IMR-90 (cell line): ENCODE measurements at regions not wholly inside any gene's neighbourhood (a gene's known extent, or its start where the extent isn't known, plus 50 kb on each side); places are given as distances from the start of the nearest gene placed in this dataset.

Experiments used
- BHLHE40 ChIP-seq: fragments of 150-350 bp; IDR thresholded peaks from 2 replicates; pipeline ENCODE4 v1.6.1; 2016; ENCODE audit warnings: mild to moderate bottlenecking, low read depth, low read length
- POLR2A ChIP-seq: IDR thresholded peaks from 2 replicates; pipeline ENCODE4 v1.6.1; 2012; ENCODE audit warnings: mild to moderate bottlenecking, low read depth, low read length
- RAD21 ChIP-seq: IDR thresholded peaks from 2 replicates; pipeline ENCODE4 v1.6.1; 2012; ENCODE audit warnings: low read length, improper control_type of control experiment
- RFX5 ChIP-seq: IDR thresholded peaks from 2 replicates; pipeline ENCODE4 v1.8.0; 2012; ENCODE audit warnings: low read depth, mild to moderate bottlenecking, low read length, moderate library complexity
- SMC3 ChIP-seq: fragments of 150-350 bp; IDR thresholded peaks from 2 replicates; pipeline ENCODE4 v1.6.1; 2016; ENCODE audit warnings: low read depth, mild to moderate bottlenecking, antibody characterized with exemption, low read length, moderate library complexity
- USF2 ChIP-seq: fragments of 150-350 bp; IDR thresholded peaks from 2 replicates; pipeline ENCODE4 v1.6.1; 2017; ENCODE audit warnings: mild to moderate bottlenecking, antibody characterized with exemption, low read length, low read depth
- TF ChIP-seq, protein P1 (sequence below): conservative IDR thresholded peaks from 2 replicates; pipeline ENCODE4 v1.5.1; 2012; ENCODE audit warnings: mild to moderate bottlenecking, low read depth, low read length, improper control_type of control experiment

DNA sequence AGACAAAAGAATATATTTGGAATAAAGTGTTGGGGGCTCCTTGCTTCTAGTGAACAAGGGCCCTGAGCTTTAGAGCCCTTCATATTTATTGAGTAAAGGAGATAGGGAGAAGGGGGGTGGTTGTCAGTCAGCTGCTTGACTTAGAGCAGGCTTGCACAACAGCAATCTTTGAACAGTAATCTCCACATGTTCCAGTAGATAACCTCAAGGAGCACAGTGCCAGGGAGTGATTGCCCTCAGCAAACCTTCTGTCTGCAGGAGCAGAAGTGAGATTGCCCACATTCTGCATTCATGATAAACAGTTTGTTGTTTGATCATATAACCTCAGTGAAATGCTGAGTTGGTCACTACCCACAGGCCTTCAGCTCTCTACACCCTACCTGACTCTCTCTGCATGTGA, 205.8 kb upstream of the CXCL13 start:
- TF ChIP-seq SMC3, result no peak
- TF ChIP-seq, protein P1, sequence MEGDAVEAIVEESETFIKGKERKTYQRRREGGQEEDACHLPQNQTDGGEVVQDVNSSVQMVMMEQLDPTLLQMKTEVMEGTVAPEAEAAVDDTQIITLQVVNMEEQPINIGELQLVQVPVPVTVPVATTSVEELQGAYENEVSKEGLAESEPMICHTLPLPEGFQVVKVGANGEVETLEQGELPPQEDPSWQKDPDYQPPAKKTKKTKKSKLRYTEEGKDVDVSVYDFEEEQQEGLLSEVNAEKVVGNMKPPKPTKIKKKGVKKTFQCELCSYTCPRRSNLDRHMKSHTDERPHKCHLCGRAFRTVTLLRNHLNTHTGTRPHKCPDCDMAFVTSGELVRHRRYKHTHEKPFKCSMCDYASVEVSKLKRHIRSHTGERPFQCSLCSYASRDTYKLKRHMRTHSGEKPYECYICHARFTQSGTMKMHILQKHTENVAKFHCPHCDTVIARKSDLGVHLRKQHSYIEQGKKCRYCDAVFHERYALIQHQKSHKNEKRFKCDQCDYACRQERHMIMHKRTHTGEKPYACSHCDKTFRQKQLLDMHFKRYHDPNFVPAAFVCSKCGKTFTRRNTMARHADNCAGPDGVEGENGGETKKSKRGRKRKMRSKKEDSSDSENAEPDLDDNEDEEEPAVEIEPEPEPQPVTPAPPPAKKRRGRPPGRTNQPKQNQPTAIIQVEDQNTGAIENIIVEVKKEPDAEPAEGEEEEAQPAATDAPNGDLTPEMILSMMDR, result no peak
- TF ChIP-seq RAD21, result no peak
- TF ChIP-seq POLR2A, result no peak
- TF ChIP-seq BHLHE40, result no peak
- TF ChIP-seq USF2, result no peak
- TF ChIP-seq RFX5, result no peak
